OCI-LY1 (cell line): ENCODE measurements at regions not wholly inside any gene's neighbourhood (a gene's known extent, or its start where the extent isn't known, plus 50 kb on each side); places are given as distances from the start of the nearest gene placed in this dataset.

Source experiments
- H2AFZ ChIP-seq: fragments of 200-600 bp; sonication (generic), shearing (Covaris generic); 2 replicates; pipeline ENCODE4 v1.6.0; 2014; ENCODE audit warnings: antibody characterized with exemption, mild to moderate bottlenecking, low read length
- H3F3A ChIP-seq: fragments of 200-600 bp; sonication (generic), shearing (Covaris generic); 2 replicates; pipeline ENCODE4 v1.6.0; 2014; ENCODE audit warnings: mild to moderate bottlenecking, antibody characterized with exemption, low read length, moderate library complexity; ENCODE audit not compliant: insufficient read depth
- H3K27ac ChIP-seq: fragments of 200-600 bp; sonication (generic); 2 replicates; pipeline ENCODE4 v1.5.1; 2014; ENCODE audit warnings: low read length, mixed run types, mild to moderate bottlenecking, low read depth; ENCODE audit not compliant: poor library complexity, severe bottlenecking
- H3K27me3 ChIP-seq: fragments of 200-600 bp; sonication (generic); 2 replicates; pipeline ENCODE4 v1.6.0; 2014; ENCODE audit warnings: antibody characterized with exemption, mild to moderate bottlenecking, low read length, moderate library complexity; ENCODE audit not compliant: insufficient read depth
- H3K36me3 ChIP-seq: fragments of 200-600 bp; sonication (generic); 2 replicates; pipeline ENCODE4 v1.6.1; 2014; ENCODE audit warnings: mild to moderate bottlenecking, antibody characterized with exemption, low read length, moderate library complexity, mixed read lengths; ENCODE audit not compliant: insufficient read depth
- H3K4me1 ChIP-seq: fragments of 200-600 bp; sonication (generic); 2 replicates; pipeline ENCODE4 v1.5.1; 2014; ENCODE audit warnings: mild to moderate bottlenecking, low read length, moderate library complexity; ENCODE audit not compliant: insufficient read depth, severe bottlenecking
- H3K4me2 ChIP-seq: fragments of 200-600 bp; sonication (generic), shearing (Covaris generic); 2 replicates; pipeline ENCODE4 v1.6.1; 2014; ENCODE audit warnings: low read length
- H3K4me3 ChIP-seq: fragments of 200-600 bp; sonication (generic); 2 replicates; pipeline ENCODE4 v1.5.1; 2014; ENCODE audit warnings: low read length, low read depth, mild to moderate bottlenecking, mixed read lengths; ENCODE audit not compliant: poor library complexity, severe bottlenecking
- H3K79me2 ChIP-seq: fragments of 200-600 bp; shearing (Covaris generic); 2 replicates; pipeline ENCODE4 v1.6.1; 2016; ENCODE audit warnings: mixed run types, low read length, mixed read lengths; ENCODE audit not compliant: insufficient read depth
- H3K9ac ChIP-seq: fragments of 200-600 bp; sonication (generic), shearing (Covaris generic); 2 replicates; pipeline ENCODE4 v1.6.1; 2014; ENCODE audit warnings: mild to moderate bottlenecking, low read length, mixed read lengths
- H3K9me2 ChIP-seq: fragments of 200-600 bp; sonication (generic), shearing (Covaris generic); 2 replicates; pipeline ENCODE4 v1.6.1; 2014; ENCODE audit warnings: low read depth, mild to moderate bottlenecking, low read length, mixed read lengths
- H3K9me3 ChIP-seq: fragments of 200-600 bp; shearing (Covaris generic); 2 replicates; pipeline ENCODE4 v1.6.1; 2014; ENCODE audit warnings: low read length, mixed read lengths
- H4K20me1 ChIP-seq: fragments of 200-600 bp; sonication (generic), shearing (Covaris generic); 2 replicates; pipeline ENCODE4 v1.6.0; 2016; ENCODE audit warnings: mild to moderate bottlenecking, low read length; ENCODE audit not compliant: insufficient read depth
- CTCF ChIP-seq: fragments of 200-600 bp; sonication (generic), shearing (Covaris generic); IDR thresholded peaks from 2 replicates; pipeline ENCODE4 v1.5.1; 2017; ENCODE audit warnings: mild to moderate bottlenecking, antibody characterized with exemption, low read length, moderate library complexity, mixed read lengths
- EZH2 ChIP-seq: fragments of 200-600 bp; sonication (generic), shearing (Covaris generic); IDR thresholded peaks from 2 replicates; pipeline ENCODE4 v1.8.0; 2017; ENCODE audit warnings: borderline replicate concordance, mixed run types, mild to moderate bottlenecking, antibody characterized with exemption, low read length, moderate library complexity, mixed read lengths

- H3K4me2 ChIP-seq, result no peak overlapping the region
- H3K9me3 ChIP-seq, result no peaks in the 10 kb centered on the region
- H3K4me3 ChIP-seq, result no peak overlapping the region
- H3K9me2 ChIP-seq, result no peaks in the 10 kb centered on the region
- TF ChIP-seq EZH2 (no peak), CTCF (no peak)
- no peaks in the 10 kb centered on the region for H4K20me1 ChIP-seq
- no peaks in the 10 kb centered on the region for H3K79me2 ChIP-seq
- no peak overlapping the region for H3K27ac ChIP-seq
- no peaks in the 10 kb centered on the region for H3K27me3 ChIP-seq
- no peak overlapping the region for H3K9ac ChIP-seq
- no peaks in the 10 kb centered on the region for H3F3A ChIP-seq
- H3K4me1 ChIP-seq, result no peaks in the 10 kb centered on the region
- H3K36me3 ChIP-seq, result no peaks in the 10 kb centered on the region
- no peak overlapping the region for H2AFZ ChIP-seq
Observed at GRCh38 chr13:61756031-61756430, 340.4 kb upstream of the PCDH20 start.

- no peaks in the 10 kb centered on the region for H3K36me3 ChIP-seq
- H3K27ac ChIP-seq, result no peak overlapping the region
- no peaks in the 10 kb centered on the region for H3K9me3 ChIP-seq
- H3K9me2 ChIP-seq, result no peaks in the 10 kb centered on the region
- H3F3A ChIP-seq, result no peaks in the 10 kb centered on the region
- TF ChIP-seq EZH2 (no peak), CTCF (no peak)
- no peaks in the 10 kb centered on the region for H3K27me3 ChIP-seq
- H2AFZ ChIP-seq, result no peak overlapping the region
- H3K4me2 ChIP-seq, result no peak overlapping the region
- H4K20me1 ChIP-seq, result no peaks in the 10 kb centered on the region
- H3K4me1 ChIP-seq, result no peaks in the 10 kb centered on the region
- H3K4me3 ChIP-seq, result no peak overlapping the region
- H3K9ac ChIP-seq, result no peak overlapping the region
- H3K79me2 ChIP-seq, result no peaks in the 10 kb centered on the region
Observed at GRCh38 chr13:61751039-61751438, 335.4 kb upstream of the PCDH20 start.

- Histone ChIP-seq H3K36me3 (no peaks in the 10 kb centered on the region), H3F3A (no peaks in the 10 kb centered on the region), H3K27me3 (no peaks in the 10 kb centered on the region), H3K9me2 (no peaks in the 10 kb centered on the region), H3K4me1 (no peaks in the 10 kb centered on the region), H3K79me2 (no peaks in the 10 kb centered on the region), H3K9ac (no peak overlapping the region), H4K20me1 (no peaks in the 10 kb centered on the region), H3K9me3 (no peaks in the 10 kb centered on the region), H3K27ac (no peak overlapping the region), H2AFZ (no peak overlapping the region), H3K4me3 (no peak overlapping the region), H3K4me2 (no peak overlapping the region)
- TF ChIP-seq EZH2, result no peak
- no peak for TF ChIP-seq CTCF
Observed at GRCh38 chr13:61738236-61738750, 322.6 kb upstream of the PCDH20 start.
